ENCODE measurements at regions not wholly inside any gene's neighbourhood (a gene's known extent, or its start where the extent isn't known, plus 50 kb on each side); places are given as distances from the start of the nearest gene placed in this dataset.

GRCh38 chr7:35549781-35550180, 145.2 kb downstream of the HERPUD2 start:
- no peak for ATAC-seq (ENCODE audit: low read depth)
- Histone ChIP-seq H3K4ac (ENCODE audit: low read depth, low read length) (no peak overlapping the region), H3K27me3 (ENCODE audit: control insufficient read depth, insufficient read depth, low read length) (peaks cover 46% of the 10 kb centered on the region), H3K27ac (ENCODE audit: insufficient read depth, low read length) (no peak overlapping the region), H3K9ac (ENCODE audit: low read depth, low read length) (no peak overlapping the region), H3K23ac (ENCODE audit: low read depth, low read length) (no peak overlapping the region), H3K4me1 (ENCODE audit: control insufficient read depth, insufficient read depth, low read length) (no peaks in the 10 kb centered on the region), H2BK15ac (ENCODE audit: low read depth, low read length) (no peak overlapping the region), H4K5ac (ENCODE audit: low read depth, low read length) (no peak overlapping the region), H2BK20ac (ENCODE audit: low read depth, low read length) (no peak overlapping the region), H3K9me3 (ENCODE audit: control insufficient read depth, insufficient read depth, low read length) (no peaks in the 10 kb centered on the region), H4K91ac (ENCODE audit: insufficient read depth, low read depth, low read length) (no peak overlapping the region), H3K18ac (ENCODE audit: low read depth, low read length) (no peak overlapping the region), H3K4me3 (ENCODE audit: insufficient read depth, low read depth, low read length) (no peak overlapping the region), H4K8ac (ENCODE audit: low read depth in 2 of 2, low read length in 2 of 2) (no peak overlapping the region), H3K4me2 (ENCODE audit: low read depth, low read length) (no peak overlapping the region), H3K36me3 (ENCODE audit: control insufficient read depth, insufficient read depth, low read length) (no peaks in the 10 kb centered on the region), H2BK120ac (ENCODE audit: low read depth, low read length) (no peak overlapping the region), H3K14ac (replicated peaks; ENCODE audit: low read depth, low read length) (no peak overlapping the region), H2AFZ (replicated peaks; ENCODE audit: low read length, poor library complexity) (no peak overlapping the region), H3K56ac (ENCODE audit: extremely low read depth, insufficient read depth, low read length) (no peak overlapping the region), H3K9me1 (ENCODE audit: insufficient read depth, low read length) (no peaks in the 10 kb centered on the region), H2BK5ac (ENCODE audit: low read depth, low read length, poor library complexity, severe bottlenecking) (no peak overlapping the region), H2AK5ac (ENCODE audit: low read depth, low read length) (no peak overlapping the region), H2AK9ac (replicated peaks; ENCODE audit: low read depth, low read length, poor library complexity) (no peak overlapping the region), H3K79me1 (ENCODE audit: low read depth in 1 of 2, low read length in 2 of 2) (no peaks in the 10 kb centered on the region), H4K20me1 (ENCODE audit: insufficient read depth, low read length) (no peaks in the 10 kb centered on the region)
- no CpG with 5 or more reads among the region's 3 CpGs for WGBS, 2 experiments (ENCODE audit: extremely low coverage in 2 of 2, insufficient read length in 1 of 2)
- no TSS peak for BruUV-seq (replicated peaks)
- ChIA-PET POLR2A (ENCODE audit: unreplicated experiment) (no interaction called here), CTCF (interaction anchor here (0.8 kb wide), 1 partner anchor 31 kb away, joined by 4 read pairs; no protein-coding TSS in a partner anchor)
- TF ChIP-seq RFX5 (IDR thresholded peaks at IDR 0.05; ENCODE audit: low read depth, low read length) = no peak
- no peak for TF ChIP-seq MXI1 (IDR thresholded peaks at IDR 0.05; ENCODE audit: borderline replicate concordance, low read depth, low read length)
- no peak for TF ChIP-seq CHD1 (IDR thresholded peaks at IDR 0.05; ENCODE audit: low read depth, low read length)
- no peak for TF ChIP-seq MAFK (IDR thresholded peaks at IDR 0.05; ENCODE audit: low read depth, low read length)
- no peak for TF ChIP-seq ELK1 (IDR thresholded peaks at IDR 0.05; ENCODE audit: borderline replicate concordance, low read depth, low read length)
- no peak for TF ChIP-seq USF2 (IDR thresholded peaks at IDR 0.05; ENCODE audit: low read depth, low read length)
- no peak for TF ChIP-seq CEBPB (IDR thresholded peaks at IDR 0.05; ENCODE audit: low read depth, low read length)
- no peak for TF ChIP-seq MAZ (IDR thresholded peaks at IDR 0.05; ENCODE audit: borderline replicate concordance, low read depth, low read length)
- no peak for TF ChIP-seq CTCF (conservative IDR thresholded peaks at IDR 0.05; ENCODE audit: low read depth, low read length)
- TF ChIP-seq NFE2L2 (IDR thresholded peaks at IDR 0.05; ENCODE audit: low read depth, low read length) = no peak
- TF ChIP-seq RCOR1 (IDR thresholded peaks at IDR 0.05; ENCODE audit: insufficient replicate concordance, low read length) = no peak
- no peak for TF ChIP-seq FOS (IDR thresholded peaks at IDR 0.05; ENCODE audit: low read depth, low read length)
- no peak for TF ChIP-seq SMC3 (IDR thresholded peaks at IDR 0.05; ENCODE audit: low read depth, low read length)
- TF ChIP-seq BHLHE40 (IDR thresholded peaks at IDR 0.05; ENCODE audit: low read depth, low read length) = no peak
- no peak for TF ChIP-seq RAD21 (IDR thresholded peaks at IDR 0.05; ENCODE audit: low read length)
- no peak for TF ChIP-seq POLR2A (IDR thresholded peaks at IDR 0.05; ENCODE audit: low read depth, low read length)
- dilution Hi-C loops (cut with HindIII; ENCODE audit: low sequenced_read_pairs, unreplicated experiment) = no loop called here
- intact Hi-C loops (cut with micrococcal nuclease) = no loop called here
- no peak for DNase-seq
- in situ Hi-C loops (cut with MboI; ENCODE audit: low sequenced_read_pairs) = loop anchor here (25.0 kb wide), 1 partner anchor 487 kb away; no protein-coding TSS in a partner anchor

Measured in IMR-90 (cell line).